GM12878 (cell line): ENCODE measurements at regions not wholly inside any gene's neighbourhood (a gene's known extent, or its start where the extent isn't known, plus 50 kb on each side); places are given as distances from the start of the nearest gene placed in this dataset.

Source experiments
- ASH2L ChIP-seq: fragments of 300-600, 200-600 bp; sonication (generic); IDR thresholded peaks from 2 replicates; pipeline ENCODE4 v1.6.1; 2017; ENCODE audit warnings: low read depth, mild to moderate bottlenecking, borderline replicate concordance
- CBFB ChIP-seq: IDR thresholded peaks from 2 replicates; pipeline ENCODE4 v1.6.1; 2016; ENCODE audit warnings: antibody characterized with exemption, low read depth
- CTCF ChIP-seq, 3 experiments: IDR thresholded peaks in 2 of 3; conservative IDR thresholded peaks in 1 of 3; 2 replicates each; pipeline ENCODE4 v1.5.1; 2011; ENCODE audit warnings: low read depth in 3 of 3, low read length in 3 of 3, mild to moderate bottlenecking in 3 of 3, control low read depth in 2 of 3, moderate library complexity in 2 of 3, inconsistent platforms in 1 of 3, mixed read lengths in 1 of 3; ENCODE audit not compliant: control insufficient read depth in 2 of 3, insufficient read depth in 1 of 3; ENCODE audit errors: extremely low read depth in 1 of 3
- RAD21 ChIP-seq: IDR thresholded peaks from 2 replicates; pipeline ENCODE4 v1.6.1; 2011; ENCODE audit warnings: mild to moderate bottlenecking, low read depth, low read length, moderate library complexity; ENCODE audit not compliant: insufficient read depth
- REST ChIP-seq: IDR thresholded peaks from 2 replicates; pipeline ENCODE4 v1.6.1; 2012; ENCODE audit warnings: mild to moderate bottlenecking, low read depth, low read length
- RUNX3 ChIP-seq: IDR thresholded peaks from 2 replicates; pipeline ENCODE4 v1.6.1; 2012; ENCODE audit warnings: low read length, inconsistent platforms
- TAF1 ChIP-seq: IDR thresholded peaks from 2 replicates; pipeline ENCODE4 v1.6.1; 2011; ENCODE audit warnings: mild to moderate bottlenecking, low read depth, low read length, borderline replicate concordance
- TCF12 ChIP-seq: IDR thresholded peaks from 2 replicates; pipeline ENCODE4 v1.6.1; 2011; ENCODE audit warnings: low read depth, mild to moderate bottlenecking, low read length
- USF1 ChIP-seq: IDR thresholded peaks from 2 replicates; pipeline ENCODE4 v1.6.1; 2011; ENCODE audit warnings: borderline replicate concordance, low read depth, mild to moderate bottlenecking, moderate library complexity, mixed read lengths, low read length; ENCODE audit not compliant: insufficient read depth; ENCODE audit errors: extremely low read length

GRCh38 chr5:105740242-105740641, 1930.5 kb downstream of the EFNA5 start:
- no peak for TF ChIP-seq TAF1
- no peak for TF ChIP-seq USF1
- TF ChIP-seq RAD21, result no peak
- no peak for TF ChIP-seq CBFB
- no peak for TF ChIP-seq CTCF (IDR thresholded peaks at IDR 0.05 in 2 of 3, conservative IDR thresholded peaks at IDR 0.05 in 1 of 3; ENCODE audit: control insufficient read depth in 2 of 3, extremely low read depth in 1 of 3, insufficient read depth in 1 of 3, low read depth in 3 of 3, low read length in 3 of 3)
- TF ChIP-seq REST, result no peak
- TF ChIP-seq ASH2L, result no peak
- TF ChIP-seq TCF12, result no peak
- no peak for TF ChIP-seq RUNX3
